ENCODE measurements at regions not wholly inside any gene's neighbourhood (a gene's known extent, or its start where the extent isn't known, plus 50 kb on each side); places are given as distances from the start of the nearest gene placed in this dataset.

GRCh38 chr1:48061162-48062136, 64.3 kb upstream of the TRABD2B start:
- intact Hi-C loops (cut with DNase I): loop anchor here (1.0 to 2.0 kb wide), 2 partner anchors 64 to 65 kb away; partner anchors contain the start of gene TRABD2B (in 2 of the 2)
- WGBS, 3 donors: 56 to 62% (median 59%) methylated on average over 3 of the region's 3 CpGs
- ATAC-seq: peak; percentile 65 to 81 (median 78)

GRCh38 chr1:48059289-48059688, 62.1 kb upstream of the TRABD2B start:
- no peaks in the 10 kb centered on the region for H3K9me3 ChIP-seq
- H3K4me3 ChIP-seq: no peak overlapping the region
- ATAC-seq (no peak), DNase-seq (no peak)
- no peaks in the 10 kb centered on the region for H3K27me3 ChIP-seq (ENCODE audit: insufficient read depth in 3 of 3, low read length in 2 of 3)
- H3K36me3 ChIP-seq (ENCODE audit: insufficient read depth in 1 of 2, low read depth in 1 of 2): no peaks in the 10 kb centered on the region
- H3K4me1 ChIP-seq: no peaks in the 10 kb centered on the region
- intact Hi-C loops (cut with DNase I): loop anchor here in 1 of 2 donors (5.0 kb wide), 1 partner anchor 602 kb away; no protein-coding TSS in a partner anchor
- 81 to 97% (median 96%) methylated on average over 1 of the region's 1 CpG for WGBS, 3 donors
- no peak for TF ChIP-seq CTCF (IDR thresholded peaks at IDR 0.05)
- no peak overlapping the region for H3K27ac ChIP-seq

More at GRCh38 chr1:48061162-48062136, 64.3 kb upstream of the TRABD2B start:
- Histone ChIP-seq H3K27me3 (ENCODE audit: insufficient read depth in 3 of 3, low read length in 2 of 3) (no peaks in the 10 kb centered on the region), H3K36me3 (ENCODE audit: insufficient read depth in 1 of 2, low read depth in 1 of 2) (no peaks in the 10 kb centered on the region), H3K4me3 (no peak overlapping the region), H3K27ac (no peak overlapping the region), H3K9me3 (no peaks in the 10 kb centered on the region), H3K4me1 (no peaks in the 10 kb centered on the region)
- DNase-seq: peak in 1 of 2 donors; percentile 40
- peak; percentile 69 for TF ChIP-seq CTCF (IDR thresholded peaks at IDR 0.05)

GRCh38 chr1:48058135-48059025, 61.2 kb upstream of the TRABD2B start:
- 70 to 81% (median 78%) methylated on average over 11 of the region's 11 CpGs for WGBS, 3 donors
- Histone ChIP-seq H3K27ac (no peak overlapping the region), H3K9me3 (no peaks in the 10 kb centered on the region), H3K36me3 (ENCODE audit: insufficient read depth in 1 of 2, low read depth in 1 of 2) (no peaks in the 10 kb centered on the region), H3K4me3 (no peak overlapping the region), H3K27me3 (ENCODE audit: insufficient read depth in 3 of 3, low read length in 2 of 3) (no peaks in the 10 kb centered on the region), H3K4me1 (no peaks in the 10 kb centered on the region)
- intact Hi-C loops (cut with DNase I): loop anchor here in 1 of 2 donors (5.0 kb wide), 1 partner anchor 601 kb away; no protein-coding TSS in a partner anchor
- TF ChIP-seq CTCF (IDR thresholded peaks at IDR 0.05): no peak
- ATAC-seq: no peak
- DNase-seq: no peak

- no peaks in the 10 kb centered on the region for H3K27me3 ChIP-seq (ENCODE audit: insufficient read depth in 3 of 3, low read length in 2 of 3)
- H3K27ac ChIP-seq: no peak overlapping the region
- 83 to 91% (median 90%) methylated on average over 2 of the region's 2 CpGs for WGBS, 3 donors
- DNase-seq (no peak), ATAC-seq (no peak)
- no peaks in the 10 kb centered on the region for H3K9me3 ChIP-seq
- no peaks in the 10 kb centered on the region for H3K4me1 ChIP-seq
- TF ChIP-seq CTCF (IDR thresholded peaks at IDR 0.05): no peak
- no peaks in the 10 kb centered on the region for H3K36me3 ChIP-seq (ENCODE audit: insufficient read depth in 1 of 2, low read depth in 1 of 2)
- intact Hi-C loops (cut with DNase I): loop anchor here in 1 of 2 donors (2.0 to 5.0 kb wide), 2 partner anchors 318 to 600 kb away; no protein-coding TSS in a partner anchor
- no peak overlapping the region for H3K4me3 ChIP-seq
Measured at GRCh38 chr1:48057249-48057648, 60.1 kb upstream of the TRABD2B start.

Measured in psoas muscle (tissue), 7 donors.